Stimulated activated CD4-positive, alpha-beta T cell treated with anti-CD3 and anti-CD28 coated beads, Interleukin-1b, Interleukin-23, amount 100 ng/mL, for 1 hour (primary cell): ENCODE measurements at regions not wholly inside any gene's neighbourhood (a gene's known extent, or its start where the extent isn't known, plus 50 kb on each side); places are given as distances from the start of the nearest gene placed in this dataset.
"Not testable (repeated sequence)": the region's sequence is repeated elsewhere in the genome, so short reads cannot be mapped to it uniquely, and the experiment has no call there.

Experiments
- DNase-seq, 2 donors: peaks; one replicate each; pipeline ENCODE4 v3.0.0-alpha.2; 2020; ENCODE audit warnings: low read depth in 2 of 2

GRCh38 chr10:30560326-30560725 lies 69.2 kb downstream of the LYZL2 start:
- DNase-seq, result no peak

- DNase-seq, result no peak
Observed at GRCh38 chr10:30559180-30559579, 70.4 kb downstream of the LYZL2 start.

- DNase-seq, result no peak
Observed at GRCh38 chr10:30558411-30558810, 71.1 kb downstream of the LYZL2 start.

- no peak for DNase-seq
Observed at GRCh38 chr10:30557884-30558283, 71.7 kb downstream of the LYZL2 start.

GRCh38 chr10:30556189-30556588 lies 73.4 kb downstream of the LYZL2 start:
- DNase-seq, result no peak

- DNase-seq, result no peak
Observed at GRCh38 chr10:30555465-30555864, 74.1 kb downstream of the LYZL2 start.

- no peak for DNase-seq
Observed at GRCh38 chr10:30554440-30554825, 75.1 kb downstream of the LYZL2 start.

- no peak for DNase-seq
Observed at GRCh38 chr10:30553626-30554439, 75.7 kb downstream of the LYZL2 start.

GRCh38 chr10:30553018-30553625 lies 76.4 kb downstream of the LYZL2 start:
- DNase-seq, result no peak

GRCh38 chr10:30550967-30551815 lies 78.4 kb downstream of the LYZL2 start:
- DNase-seq, result no peak

GRCh38 chr10:30549134-30549687 lies 80.3 kb downstream of the LYZL2 start:
- DNase-seq, result not testable (repeated sequence)

GRCh38 chr10:30546511-30546910 lies 83.0 kb downstream of the LYZL2 start:
- DNase-seq, result no peak

GRCh38 chr10:30542895-30543288 lies 86.7 kb downstream of the LYZL2 start:
- DNase-seq, result no peak

GRCh38 chr10:30542001-30542894 lies 87.3 kb downstream of the LYZL2 start:
- no peak for DNase-seq

GRCh38 chr10:30540276-30540675 lies 89.3 kb downstream of the LYZL2 start:
- no peak for DNase-seq

- no peak for DNase-seq
Observed at GRCh38 chr10:30538086-30538485, 91.5 kb downstream of the LYZL2 start.

- no peak for DNase-seq
Observed at GRCh38 chr10:30537586-30537985, 92.0 kb downstream of the LYZL2 start.

- DNase-seq, result not testable (repeated sequence)
Observed at GRCh38 chr10:30537158-30537557, 92.4 kb downstream of the LYZL2 start.

- DNase-seq, result no peak
Observed at GRCh38 chr10:30536578-30536977, 93.0 kb downstream of the LYZL2 start.

- no peak for DNase-seq
Observed at GRCh38 chr10:30535677-30536076, 93.9 kb downstream of the LYZL2 start.

GRCh38 chr10:30534465-30535144 lies 94.9 kb downstream of the LYZL2 start:
- peak; percentile 39 to 45 for DNase-seq
